SK-N-SH (cell line): ENCODE measurements at regions not wholly inside any gene's neighbourhood (a gene's known extent, or its start where the extent isn't known, plus 50 kb on each side); places are given as distances from the start of the nearest gene placed in this dataset.

ENCODE experiments used
- CTCF ChIP-seq: fragments of 200-600 bp; sonication (generic); IDR thresholded peaks from 2 replicates; pipeline ENCODE4 v1.6.1; 2017; ENCODE audit warnings: antibody characterized with exemption, mild to moderate bottlenecking, moderate library complexity
- NFIC ChIP-seq: IDR thresholded peaks from 2 replicates; pipeline ENCODE4 v1.4.0; 2012; ENCODE audit warnings: borderline replicate concordance
- RCOR1 ChIP-seq: fragments of 150-350 bp; IDR thresholded peaks from 2 replicates; pipeline ENCODE4 v1.6.1; 2017; ENCODE audit warnings: antibody characterized with exemption, low read length
- SIN3A ChIP-seq: IDR thresholded peaks from 2 replicates; pipeline ENCODE4 v1.6.1; 2012; ENCODE audit warnings: low read depth, mild to moderate bottlenecking, low read length, moderate library complexity, borderline replicate concordance
- YY1 ChIP-seq: IDR thresholded peaks from 2 replicates; pipeline ENCODE4 v1.4.0; 2012; ENCODE audit warnings: low read depth, mild to moderate bottlenecking
- TF ChIP-seq, protein P1 (sequence below): IDR thresholded peaks from 2 replicates; pipeline ENCODE4 v1.4.0; 2012; ENCODE audit warnings: low read depth, borderline replicate concordance

- TF ChIP-seq CTCF (no peak), SIN3A (no peak), NFIC (no peak), YY1 (no peak), RCOR1 (no peak)
- TF ChIP-seq, protein P1, sequence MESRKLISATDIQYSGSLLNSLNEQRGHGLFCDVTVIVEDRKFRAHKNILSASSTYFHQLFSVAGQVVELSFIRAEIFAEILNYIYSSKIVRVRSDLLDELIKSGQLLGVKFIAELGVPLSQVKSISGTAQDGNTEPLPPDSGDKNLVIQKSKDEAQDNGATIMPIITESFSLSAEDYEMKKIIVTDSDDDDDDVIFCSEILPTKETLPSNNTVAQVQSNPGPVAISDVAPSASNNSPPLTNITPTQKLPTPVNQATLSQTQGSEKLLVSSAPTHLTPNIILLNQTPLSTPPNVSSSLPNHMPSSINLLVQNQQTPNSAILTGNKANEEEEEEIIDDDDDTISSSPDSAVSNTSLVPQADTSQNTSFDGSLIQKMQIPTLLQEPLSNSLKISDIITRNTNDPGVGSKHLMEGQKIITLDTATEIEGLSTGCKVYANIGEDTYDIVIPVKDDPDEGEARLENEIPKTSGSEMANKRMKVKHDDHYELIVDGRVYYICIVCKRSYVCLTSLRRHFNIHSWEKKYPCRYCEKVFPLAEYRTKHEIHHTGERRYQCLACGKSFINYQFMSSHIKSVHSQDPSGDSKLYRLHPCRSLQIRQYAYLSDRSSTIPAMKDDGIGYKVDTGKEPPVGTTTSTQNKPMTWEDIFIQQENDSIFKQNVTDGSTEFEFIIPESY: no peak
Measured at GRCh38 chr11:88431675-88432341, 94.3 kb upstream of the CTSC start.
